HG02588 (cell line): ENCODE measurements at regions not wholly inside any gene's neighbourhood (a gene's known extent, or its start where the extent isn't known, plus 50 kb on each side); places are given as distances from the start of the nearest gene placed in this dataset.
"Not testable (repeated sequence)": the region's sequence is repeated elsewhere in the genome, so short reads cannot be mapped to it uniquely, and the experiment has no call there.

Experiments
- ATAC-seq: cut with Tn5 transposase; IDR thresholded peaks from one replicate; pipeline ENCODE4 v1.9.1; 2021; ENCODE audit warnings: mild to moderate bottlenecking, moderate library complexity; ENCODE audit not compliant: unreplicated experiment

DNA sequence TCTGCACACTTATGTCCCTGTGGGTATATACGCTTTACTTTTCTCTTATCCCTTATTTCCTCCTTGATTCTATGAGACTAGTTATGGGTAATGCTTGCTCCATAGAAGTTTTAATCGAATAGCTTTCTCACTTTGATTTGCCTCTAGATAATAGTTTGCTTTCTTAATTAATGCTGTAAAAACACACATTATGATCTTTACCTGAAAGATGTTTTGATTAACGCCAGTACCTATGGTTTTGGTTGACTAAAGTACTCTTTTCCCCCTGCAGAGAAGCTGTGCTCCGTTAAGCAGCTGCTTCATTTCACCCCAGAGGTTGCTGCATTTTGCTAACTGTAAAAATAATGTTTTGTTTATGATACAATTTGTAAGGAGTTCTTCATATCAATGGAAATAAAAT is 362.3 kb downstream of the FLRT2 start:
- no peak for ATAC-seq

DNA sequence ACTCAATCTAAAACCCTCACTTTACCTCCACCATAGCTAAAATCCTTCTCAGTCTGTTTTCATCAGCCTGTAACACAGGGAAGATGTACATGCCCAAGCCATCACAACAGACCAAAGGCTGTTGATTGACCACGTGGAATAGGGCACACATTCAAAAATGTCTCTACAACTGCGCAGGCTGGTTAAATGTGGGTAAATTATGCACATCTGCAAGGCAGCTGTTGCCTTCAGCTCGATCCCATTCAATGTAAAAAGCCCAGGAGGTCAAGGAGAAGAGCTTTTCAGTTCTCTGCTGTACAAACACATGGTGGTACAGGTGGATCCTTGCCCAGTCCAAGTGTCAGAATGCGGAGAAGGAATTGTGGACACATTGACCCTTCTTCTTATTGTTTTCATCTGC is 354.0 kb downstream of the FLRT2 start:
- ATAC-seq = no peak

DNA sequence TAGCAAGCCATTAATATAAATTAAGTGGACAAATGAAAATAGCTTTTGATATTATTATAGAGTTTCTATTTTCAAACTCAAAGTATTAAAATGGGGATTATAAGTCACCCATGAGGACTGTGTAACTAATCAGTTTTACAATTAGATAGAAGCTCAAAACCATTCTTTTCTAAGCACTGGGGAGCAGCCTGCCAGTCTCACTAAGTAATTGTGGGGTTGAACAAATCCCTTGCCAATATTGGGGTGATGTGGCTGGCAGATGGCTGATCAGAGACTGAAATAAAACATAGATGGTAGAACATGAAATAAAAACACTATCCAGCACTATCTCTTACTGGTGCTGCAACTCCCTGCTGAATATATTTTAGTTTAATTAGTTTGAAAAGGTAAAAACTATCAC is 353.2 kb downstream of the FLRT2 start:
- no peak for ATAC-seq

DNA sequence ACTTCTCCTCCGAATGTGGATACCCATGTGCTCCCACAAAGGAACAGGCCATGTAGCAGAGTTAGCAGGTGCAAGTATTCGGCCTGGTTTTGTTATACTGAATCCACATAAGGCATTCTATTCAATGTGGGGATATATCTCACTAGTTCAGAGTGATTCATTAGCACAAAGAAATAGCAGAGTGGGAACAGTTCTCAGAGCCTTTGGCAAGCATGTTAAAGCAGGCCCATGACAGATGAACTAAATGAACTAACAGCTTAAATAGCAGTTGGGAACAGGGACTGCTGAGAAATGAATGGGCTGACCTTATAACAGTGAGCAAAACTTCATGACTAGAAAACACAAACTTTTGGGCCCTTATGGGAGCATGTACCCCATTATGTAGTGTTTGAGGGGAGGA is 352.0 kb downstream of the FLRT2 start:
- ATAC-seq = no peak

DNA sequence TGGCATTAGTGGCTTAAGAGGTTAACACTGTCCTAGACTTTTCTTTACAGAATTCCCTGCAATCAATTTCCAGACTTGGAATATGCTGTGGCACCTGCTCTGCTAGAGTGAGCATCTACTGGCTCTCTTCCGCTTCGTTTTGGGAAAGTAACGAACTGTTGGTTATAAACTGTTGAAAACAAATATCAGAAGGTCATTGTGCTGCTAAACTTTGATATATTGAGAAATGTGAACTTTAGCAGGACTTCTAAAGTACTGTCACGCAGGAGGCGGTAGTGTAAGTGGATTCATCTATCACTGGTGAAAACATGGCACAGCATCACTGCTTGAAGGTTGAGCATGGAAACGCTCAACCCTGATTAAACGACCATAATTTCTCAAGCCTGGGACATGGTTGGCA is 348.9 kb downstream of the FLRT2 start:
- ATAC-seq = no peak

DNA sequence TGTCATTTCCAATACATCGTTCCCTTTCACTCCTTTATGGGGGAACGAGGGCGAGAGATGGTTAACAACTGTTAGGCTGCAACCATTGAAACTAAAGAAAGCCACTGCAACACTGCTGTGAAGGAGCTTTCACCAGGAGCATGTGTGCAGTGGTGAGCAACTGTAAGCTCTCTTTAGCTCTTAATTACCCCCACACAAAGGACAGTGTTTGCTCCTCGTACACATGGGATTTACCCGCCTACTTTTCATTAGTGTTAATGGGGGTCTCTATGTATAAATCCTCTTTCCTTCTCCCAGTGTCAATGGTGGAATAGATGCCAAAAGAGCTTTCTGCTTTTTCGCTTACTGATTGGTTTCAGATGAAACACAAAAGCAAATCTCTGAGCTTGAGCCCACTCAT is 343.1 kb downstream of the FLRT2 start:
- ATAC-seq = no peak

DNA sequence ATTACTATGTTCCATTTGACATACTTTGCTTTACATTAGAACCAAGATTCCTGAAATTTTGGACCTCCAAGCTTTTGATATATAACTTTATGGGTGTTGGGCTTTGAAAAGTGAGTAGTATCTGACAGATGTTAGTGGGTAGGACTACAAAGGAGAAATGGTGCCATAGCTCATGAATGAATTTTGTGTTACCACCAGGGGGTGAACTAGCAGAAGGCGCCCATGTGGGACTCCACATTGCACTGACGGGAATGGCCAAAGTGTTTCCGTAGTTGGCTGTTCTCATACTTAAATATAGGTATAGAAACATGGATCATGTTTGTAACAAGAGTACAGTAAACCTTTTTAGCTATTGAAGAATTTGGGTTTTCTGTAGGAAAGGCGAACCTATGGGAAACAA is 337.5 kb downstream of the FLRT2 start:
- no peak for ATAC-seq

DNA sequence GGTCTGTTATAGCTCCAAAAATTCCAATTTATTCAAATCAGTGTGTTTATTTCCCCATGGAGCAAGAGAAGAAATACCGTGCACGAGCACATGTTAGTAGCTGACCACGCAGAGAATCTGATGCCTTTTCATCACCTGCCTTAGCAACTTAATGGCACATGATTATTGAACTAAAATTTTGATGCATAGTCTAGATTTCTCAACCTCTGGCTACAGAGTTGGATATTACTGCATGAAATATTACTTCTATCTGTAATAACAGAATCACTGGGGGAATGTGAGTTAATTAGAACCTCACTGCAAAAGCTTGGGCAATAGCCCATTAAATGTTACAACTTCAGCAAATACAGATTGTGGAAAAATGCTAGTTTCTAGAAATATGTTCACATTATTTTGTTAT is 335.8 kb downstream of the FLRT2 start:
- no peak for ATAC-seq

DNA sequence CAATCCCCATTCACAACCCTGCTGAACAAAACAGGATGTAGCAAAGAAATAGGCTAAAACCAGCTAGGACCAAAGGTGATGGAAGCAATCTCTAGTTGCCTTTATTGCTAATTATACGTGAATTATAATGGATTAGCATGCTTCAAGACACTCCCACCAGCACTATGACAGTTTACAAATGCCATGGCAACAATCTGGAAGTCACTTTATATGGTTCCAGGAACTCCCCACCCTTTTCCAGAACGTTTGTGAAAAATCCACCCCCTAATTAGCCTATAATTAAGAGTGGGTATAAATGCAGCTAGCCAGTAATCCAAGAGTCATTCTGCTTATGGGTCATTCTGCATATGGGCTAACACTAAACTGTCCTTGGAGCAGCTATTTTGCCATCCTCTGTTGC is 328.7 kb downstream of the FLRT2 start:
- no peak for ATAC-seq

DNA sequence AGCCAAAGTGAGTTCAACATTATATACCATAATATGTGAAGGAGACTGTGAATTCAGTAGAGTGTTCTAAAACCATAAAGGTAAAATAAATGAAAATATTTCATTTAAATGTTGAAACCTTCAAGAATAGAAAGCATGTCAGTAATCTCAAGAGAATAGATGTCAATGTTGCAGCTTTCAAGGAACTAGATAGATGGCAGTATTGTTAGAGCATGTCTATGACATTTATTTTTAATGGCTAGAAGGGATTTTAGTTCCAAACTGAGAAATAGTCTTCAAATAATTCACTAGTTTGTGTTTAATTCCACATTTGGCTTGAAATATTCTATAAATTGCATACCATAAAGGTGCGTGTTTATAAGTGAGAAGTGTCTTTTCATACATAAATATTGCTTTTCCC is 326.5 kb downstream of the FLRT2 start:
- ATAC-seq = no peak

DNA sequence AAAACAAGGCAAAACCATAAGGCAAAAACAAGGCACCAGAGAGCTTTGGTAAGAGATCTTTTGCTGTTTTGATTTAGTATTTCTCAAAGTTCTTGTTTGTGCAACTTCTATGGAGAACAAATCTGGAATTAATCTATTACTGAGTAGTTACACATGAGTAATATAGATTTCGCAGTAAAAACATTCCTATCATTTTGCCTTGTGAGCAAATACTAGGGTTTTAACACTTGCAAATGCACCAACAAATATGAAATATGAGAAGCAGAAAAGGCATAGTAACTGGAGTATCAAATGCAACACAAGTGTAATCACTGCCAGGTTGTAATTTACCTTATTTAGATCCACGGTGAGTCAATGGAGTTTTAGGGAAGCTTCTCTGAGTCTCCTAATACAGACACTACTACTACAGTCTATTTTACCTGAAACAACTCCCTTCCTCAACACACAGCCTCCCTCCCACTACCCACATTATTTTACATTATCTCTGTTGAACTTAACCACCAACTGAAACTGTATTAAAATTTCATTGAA is 324.1 kb downstream of the FLRT2 start:
- no peak for ATAC-seq

DNA sequence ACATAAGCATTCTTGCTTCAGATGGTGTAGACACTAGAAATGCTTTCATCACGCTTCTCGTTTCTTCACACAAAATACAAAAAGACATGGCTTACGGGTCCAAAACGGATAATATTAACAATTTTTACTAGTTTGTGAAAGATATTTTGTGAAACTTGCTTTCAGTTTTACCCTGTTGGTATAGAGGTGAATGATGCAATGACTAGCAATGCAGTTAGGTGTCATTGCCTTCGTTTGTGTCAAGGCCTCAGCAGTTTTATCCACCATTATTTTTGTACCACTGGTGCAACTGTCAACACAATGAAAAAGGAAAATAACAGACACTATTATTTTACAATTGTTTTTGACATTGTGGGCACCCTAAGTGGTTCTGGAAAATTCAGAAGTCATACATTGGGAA is 323.0 kb downstream of the FLRT2 start:
- no peak for ATAC-seq

DNA sequence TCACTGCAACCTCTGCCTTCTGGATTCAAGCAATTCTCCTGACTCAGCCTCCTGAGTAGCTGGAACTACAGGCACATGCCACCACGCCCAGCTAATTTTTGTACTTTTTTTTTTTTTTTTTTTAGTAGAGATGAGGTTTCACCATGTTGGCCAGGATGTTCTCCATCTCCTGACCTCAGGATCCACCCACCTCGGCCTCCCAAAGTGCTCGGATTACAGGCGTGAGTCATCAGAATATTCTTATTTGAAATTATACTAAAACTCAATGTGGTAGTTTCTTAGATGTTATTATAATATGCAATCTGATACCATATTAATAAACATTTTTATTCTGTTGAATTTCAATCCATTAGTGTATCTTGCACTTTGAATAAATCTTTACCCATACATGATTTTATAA is 322.2 kb downstream of the FLRT2 start:
- not testable (repeated sequence) for ATAC-seq

DNA sequence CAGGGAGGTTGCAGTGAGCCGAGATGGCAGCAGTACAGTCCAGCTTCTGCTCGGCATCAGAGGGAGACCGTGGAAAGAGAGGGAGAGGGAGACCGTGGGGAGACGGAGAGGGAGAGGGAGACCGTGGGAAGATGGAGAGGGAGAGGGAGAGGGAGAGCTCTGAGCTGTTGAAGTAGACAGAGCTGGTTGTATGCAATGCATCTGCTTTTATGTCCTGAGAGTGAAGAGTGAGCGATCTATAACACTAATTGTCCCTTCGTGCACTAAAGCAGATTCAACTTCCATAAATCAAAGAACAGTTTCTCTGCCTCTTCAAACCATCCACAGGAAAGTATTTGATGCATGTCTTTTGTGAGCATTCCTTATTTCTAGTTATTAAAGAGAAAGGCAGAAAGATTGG is 300.6 kb downstream of the FLRT2 start:
- ATAC-seq = not testable (repeated sequence)

DNA sequence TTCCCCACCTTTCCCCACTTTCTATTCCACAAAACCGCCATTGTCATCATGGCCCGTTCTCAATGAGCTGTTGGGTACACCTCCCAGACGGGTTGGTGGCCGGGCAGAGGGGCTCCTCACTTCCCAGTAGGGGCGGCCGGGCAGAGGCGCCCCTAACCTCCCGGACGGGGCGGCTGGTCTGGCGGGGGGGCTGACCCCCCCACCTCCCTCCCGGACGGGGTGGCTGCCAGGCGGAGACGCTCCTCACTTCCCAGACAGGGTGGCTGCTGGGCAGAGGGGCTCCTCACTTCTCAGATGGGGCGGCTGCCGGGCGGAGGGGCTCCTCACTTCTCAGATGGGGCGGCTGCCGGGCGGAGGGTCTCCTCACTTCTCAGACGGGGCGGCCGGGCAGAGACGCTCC is 299.7 kb downstream of the FLRT2 start:
- not testable (repeated sequence) for ATAC-seq

DNA sequence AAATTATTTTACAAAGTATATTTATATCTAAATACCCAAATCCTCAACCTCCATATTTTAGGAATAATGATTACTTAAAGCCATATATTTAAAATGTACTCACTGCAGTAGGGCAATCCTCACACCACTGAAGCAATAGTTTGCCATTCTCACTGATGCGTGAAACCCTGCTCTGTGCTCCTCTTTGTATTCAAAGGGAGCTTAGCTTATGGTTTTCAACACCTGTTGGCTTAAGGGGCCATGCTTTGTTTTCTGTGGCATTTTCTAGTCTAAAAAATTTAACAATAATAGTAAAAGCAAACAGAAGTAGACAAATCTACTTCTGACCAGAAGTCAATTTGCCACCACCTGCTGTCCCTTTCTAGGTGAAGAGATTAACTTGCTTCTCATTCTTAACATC is 294.6 kb downstream of the FLRT2 start:
- no peak for ATAC-seq

DNA sequence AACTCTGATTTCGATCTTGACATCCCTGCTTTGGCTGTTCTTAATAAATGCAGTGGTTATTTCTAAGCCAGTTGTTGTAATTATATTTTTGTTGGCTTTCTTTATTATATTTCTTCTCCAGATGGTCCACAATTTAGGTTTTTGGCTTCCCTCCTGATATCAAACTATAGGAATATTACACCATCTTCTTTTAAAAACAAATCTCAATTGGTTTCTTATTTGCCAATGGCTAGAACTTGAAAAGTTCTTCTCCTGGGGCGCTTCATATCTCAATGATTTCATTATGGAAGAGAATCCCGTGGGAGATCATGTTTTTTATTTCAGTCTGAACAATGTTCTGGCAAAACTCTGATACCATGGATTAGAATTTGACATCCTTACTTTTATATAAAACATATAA is 292.3 kb downstream of the FLRT2 start:
- no peak for ATAC-seq

DNA sequence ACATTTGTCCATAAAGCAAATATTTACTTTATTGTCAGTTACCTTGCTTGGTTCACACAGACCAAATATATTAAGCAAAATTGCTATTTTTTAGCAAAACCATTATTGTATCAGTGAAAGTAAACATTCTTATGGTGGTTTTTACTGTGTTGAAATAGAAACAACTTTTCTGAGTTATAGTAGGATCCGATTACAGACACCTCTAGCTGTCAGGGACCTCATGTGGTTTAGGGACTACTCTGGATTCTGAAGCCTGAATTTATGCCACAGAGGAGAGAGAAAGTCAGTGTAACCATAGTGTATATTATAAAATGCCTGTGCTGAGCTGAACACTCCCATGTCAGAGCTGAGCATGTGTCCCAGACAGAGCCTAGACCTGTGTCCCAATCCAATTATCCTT is 287.5 kb downstream of the FLRT2 start:
- ATAC-seq = no peak

DNA sequence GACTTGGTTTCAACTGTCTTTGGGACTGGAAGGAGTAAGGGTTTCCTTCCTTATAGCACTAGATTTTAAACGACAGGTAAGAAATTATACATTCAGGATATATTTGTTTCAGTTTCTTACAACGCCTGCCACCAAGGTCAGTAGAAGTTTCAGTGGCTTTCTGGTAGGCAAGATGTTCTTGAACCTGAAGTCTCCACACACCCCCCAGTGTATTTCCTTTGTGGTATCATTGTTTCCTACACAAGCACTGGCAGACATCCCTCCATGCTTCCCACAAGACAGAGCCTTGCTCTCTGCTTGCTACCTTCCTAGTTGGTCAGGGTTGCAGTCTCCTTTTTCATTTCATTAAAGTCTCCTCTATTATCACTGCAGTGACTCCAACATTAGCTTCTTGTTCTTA is 283.1 kb downstream of the FLRT2 start:
- no peak for ATAC-seq

DNA sequence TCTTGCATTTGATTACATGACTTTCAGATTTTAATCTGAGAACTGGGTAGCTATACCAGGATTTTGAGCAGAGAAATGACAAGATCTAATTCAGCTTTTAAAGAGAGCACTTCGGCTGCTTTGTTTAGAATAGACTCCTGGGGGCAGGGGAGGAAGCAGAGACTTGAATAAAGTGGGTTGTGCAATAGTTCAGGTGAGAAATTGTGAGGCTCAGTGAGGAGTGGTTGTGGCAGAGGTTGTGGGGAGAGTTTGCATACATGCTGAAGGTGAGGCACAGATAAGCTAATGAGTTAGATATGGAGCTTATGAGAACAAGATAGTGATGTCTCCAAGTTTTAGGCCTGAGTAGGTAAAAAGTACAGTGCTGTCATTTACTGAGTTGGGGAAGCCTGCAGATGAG is 281.4 kb downstream of the FLRT2 start:
- no peak for ATAC-seq

DNA sequence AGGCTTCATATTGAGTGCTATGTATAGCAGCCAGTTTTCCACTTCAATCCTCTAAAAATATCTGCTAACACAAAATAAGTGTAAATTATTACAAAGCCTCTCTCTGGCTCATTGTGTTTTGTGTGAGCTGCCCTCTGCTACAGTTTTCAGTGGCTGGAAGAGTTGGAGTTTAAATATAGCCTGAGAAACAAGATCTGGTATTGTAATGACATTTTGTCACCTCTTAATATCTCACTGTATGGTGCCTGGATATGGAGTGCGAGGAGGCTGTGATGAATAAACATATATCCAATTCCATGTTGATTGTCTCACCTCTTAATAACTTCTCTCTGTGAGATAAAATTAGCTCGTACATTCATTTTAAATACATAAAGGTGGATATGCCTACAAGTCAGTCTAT is 269.7 kb downstream of the FLRT2 start:
- no peak for ATAC-seq

DNA sequence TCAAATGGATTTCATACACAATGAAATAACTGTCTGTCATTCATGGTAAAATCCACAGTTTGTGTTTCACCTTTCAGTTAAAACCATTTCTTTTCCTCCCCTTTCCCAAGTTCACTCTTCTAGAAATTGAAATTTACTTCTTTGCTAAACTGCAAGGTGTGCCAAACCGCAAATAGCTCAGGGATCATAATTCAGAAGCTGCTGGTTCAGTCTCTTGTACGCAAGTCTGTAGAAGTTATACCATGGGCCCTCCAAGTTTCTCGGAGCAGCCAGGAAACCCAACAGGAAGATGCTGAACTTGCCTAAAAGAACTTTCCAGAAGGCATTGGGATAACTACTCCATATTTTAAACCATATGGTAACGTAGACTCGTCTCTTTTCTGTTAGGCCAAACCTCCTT is 268.9 kb downstream of the FLRT2 start:
- no peak for ATAC-seq

DNA sequence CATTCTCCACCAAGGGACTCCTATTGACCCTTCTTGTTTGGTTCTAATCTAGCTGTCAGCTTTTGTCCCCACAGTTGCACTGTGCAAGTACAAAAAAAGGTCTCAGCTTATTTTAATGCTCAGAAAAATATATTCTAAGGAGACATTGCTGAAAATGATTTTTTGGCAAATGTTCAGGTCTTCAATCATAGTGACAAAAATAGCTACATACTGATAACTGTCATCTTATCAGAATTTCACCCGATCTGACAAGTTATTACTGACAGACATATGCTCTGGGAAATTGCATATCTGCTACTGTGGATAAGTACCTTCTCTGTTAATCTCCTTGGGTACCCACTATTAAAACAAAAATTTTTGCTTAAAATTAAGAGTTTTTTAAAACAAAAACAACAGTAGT is 263.6 kb downstream of the FLRT2 start:
- ATAC-seq = no peak

DNA sequence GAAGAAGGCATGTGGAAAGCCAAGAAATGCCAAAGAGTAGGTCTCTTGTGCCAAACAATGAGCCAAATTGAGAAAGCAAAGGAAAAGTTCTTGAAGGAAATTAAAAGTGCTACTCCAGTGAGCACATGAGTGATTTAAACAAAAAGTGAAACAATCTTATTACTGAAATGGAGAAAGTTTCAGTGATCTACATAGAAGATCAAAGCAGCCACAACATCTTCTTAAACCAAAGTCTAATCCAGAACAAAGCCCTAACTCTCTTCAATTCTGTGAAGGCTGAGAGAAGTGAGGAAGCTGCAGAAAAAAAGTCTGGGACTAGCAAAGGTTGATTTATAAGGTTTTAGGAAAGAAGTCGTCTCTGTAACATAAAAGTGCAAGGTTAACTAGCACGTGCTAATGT is 259.6 kb downstream of the FLRT2 start:
- ATAC-seq = no peak
